PFSK-1 (cell line): ENCODE measurements at regions not wholly inside any gene's neighbourhood (a gene's known extent, or its start where the extent isn't known, plus 50 kb on each side); places are given as distances from the start of the nearest gene placed in this dataset.

Experiments
- FOXP2 ChIP-seq: optimal IDR thresholded peaks from 2 replicates; pipeline ENCODE3; 2011; ENCODE audit warnings: borderline replicate concordance, control low read depth, inconsistent platforms; ENCODE audit not compliant: insufficient read depth; ENCODE audit errors: extremely low read length, extremely low read depth
- REST ChIP-seq, 2 experiments: IDR thresholded peaks; 2 replicates each; pipeline versions ENCODE4 v1.6.1 to v1.8.0; 2011 to 2012; ENCODE audit warnings: low read depth in 2 of 2, low read length in 2 of 2, control low read depth in 1 of 2, inconsistent platforms in 1 of 2, mild to moderate bottlenecking in 1 of 2, moderate library complexity in 1 of 2; ENCODE audit not compliant: insufficient read depth in 1 of 2

- no peak for TF ChIP-seq REST (IDR thresholded peaks at IDR 0.05; ENCODE audit: insufficient read depth in 1 of 2, low read depth in 2 of 2, low read length in 2 of 2)
- TF ChIP-seq FOXP2 = no peak
Measured at GRCh38 chr10:112025228-112025627, 158.3 kb downstream of the GPAM start.
